ENCODE measurements at regions not wholly inside any gene's neighbourhood (a gene's known extent, or its start where the extent isn't known, plus 50 kb on each side); places are given as distances from the start of the nearest gene placed in this dataset.

DNA sequence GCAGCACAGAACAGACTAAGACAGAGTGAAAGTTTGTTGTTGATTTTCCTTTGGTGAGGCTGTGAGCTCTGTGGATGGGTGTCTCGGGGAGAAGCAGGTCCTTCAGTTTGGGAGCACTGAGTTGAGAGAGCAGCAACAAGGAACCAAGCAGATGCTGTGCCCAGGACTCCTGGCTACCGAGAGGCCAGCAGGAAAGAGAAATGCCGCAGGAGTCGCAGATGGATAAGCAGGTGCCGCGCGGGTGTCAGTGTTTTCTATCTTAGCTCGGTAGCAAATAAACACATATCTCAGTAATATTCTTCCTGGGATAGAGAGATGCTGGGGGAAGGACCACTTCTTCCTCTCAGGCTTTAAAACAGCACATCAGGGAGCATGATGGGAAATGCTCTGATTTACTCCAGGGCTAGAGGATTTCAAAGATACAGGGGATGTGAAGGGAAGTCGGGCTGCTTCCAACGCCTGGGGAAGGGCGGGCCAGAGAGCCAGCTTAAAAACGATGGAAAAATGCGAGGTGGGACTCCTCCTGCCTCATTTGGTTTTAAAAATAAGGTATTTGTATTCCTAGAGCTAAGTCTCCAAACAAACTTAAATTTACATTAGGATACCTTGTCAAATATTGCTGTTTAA is 470.7 kb upstream of the B3GAT1 start:
- no peak overlapping the region for H3K4me3 Mint-ChIP-seq
- no peaks in the 10 kb centered on the region for H3K4me1 Mint-ChIP-seq (ENCODE audit: low read depth)
- intact Hi-C loops (cut with micrococcal nuclease) = no loop called here
- peaks cover 1% of the 10 kb centered on the region for H3K27me3 Mint-ChIP-seq (ENCODE audit: insufficient read depth)
- H3K27ac Mint-ChIP-seq = no peak overlapping the region
- no peaks in the 10 kb centered on the region for H3K36me3 Mint-ChIP-seq (ENCODE audit: low read depth)
- no peak for DNase-seq (ENCODE audit: low spot score)
- H3K9me3 Mint-ChIP-seq = no peaks in the 10 kb centered on the region

DNA sequence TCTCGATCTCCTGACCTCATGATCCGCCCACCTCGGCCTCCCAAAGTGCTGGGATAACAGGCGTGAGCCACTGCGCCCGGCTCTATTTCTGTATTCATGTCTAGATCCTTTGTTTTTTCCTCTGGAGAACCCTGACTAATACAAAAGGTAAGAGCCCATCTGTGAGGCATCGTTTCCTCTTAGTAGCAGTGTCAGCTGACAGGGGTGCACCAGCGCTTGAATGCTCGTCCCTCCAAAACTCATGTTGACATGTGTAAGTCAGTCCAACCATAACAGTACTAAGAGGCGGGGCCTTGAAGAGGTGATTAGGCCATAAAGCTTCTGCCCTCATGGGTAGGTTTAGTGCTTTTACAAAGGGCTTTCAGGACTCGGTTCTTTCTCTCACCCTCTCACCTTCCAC is 470.1 kb upstream of the B3GAT1 start:
- H3K27me3 Mint-ChIP-seq (ENCODE audit: insufficient read depth) = peaks cover 1% of the 10 kb centered on the region
- DNase-seq (ENCODE audit: low spot score) = no peak
- H3K9me3 Mint-ChIP-seq = no peaks in the 10 kb centered on the region
- H3K36me3 Mint-ChIP-seq (ENCODE audit: low read depth) = no peaks in the 10 kb centered on the region
- no peak overlapping the region for H3K27ac Mint-ChIP-seq
- no peaks in the 10 kb centered on the region for H3K4me1 Mint-ChIP-seq (ENCODE audit: low read depth)
- intact Hi-C loops (cut with micrococcal nuclease) = no loop called here
- no peak overlapping the region for H3K4me3 Mint-ChIP-seq

DNA sequence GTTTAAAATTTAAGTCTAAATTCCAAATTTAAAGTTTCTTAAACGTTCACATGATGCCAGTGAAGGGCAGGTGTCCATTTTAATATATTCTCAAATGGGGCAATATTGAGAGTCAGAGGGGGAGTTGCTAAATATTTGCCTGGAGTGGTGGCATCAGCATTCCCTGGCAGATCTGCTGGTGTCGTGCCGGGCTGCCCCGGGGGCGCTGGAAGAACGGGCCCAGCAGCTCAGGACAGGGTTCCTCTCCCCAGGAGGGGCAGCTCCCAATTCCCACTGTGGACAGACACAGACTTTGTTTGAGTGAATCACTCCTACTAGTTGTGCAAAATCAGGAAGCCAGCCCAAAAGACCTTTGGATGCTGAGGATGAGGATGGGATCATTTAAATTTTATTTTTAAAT is 468.7 kb upstream of the B3GAT1 start:
- Mint-ChIP-seq H3K27me3 (ENCODE audit: insufficient read depth) (peaks cover 1% of the 10 kb centered on the region), H3K27ac (no peak overlapping the region), H3K9me3 (no peaks in the 10 kb centered on the region), H3K36me3 (ENCODE audit: low read depth) (no peaks in the 10 kb centered on the region), H3K4me3 (no peak overlapping the region), H3K4me1 (ENCODE audit: low read depth) (no peaks in the 10 kb centered on the region)
- no peak for DNase-seq (ENCODE audit: low spot score)
- intact Hi-C loops (cut with micrococcal nuclease) = no loop called here

DNA sequence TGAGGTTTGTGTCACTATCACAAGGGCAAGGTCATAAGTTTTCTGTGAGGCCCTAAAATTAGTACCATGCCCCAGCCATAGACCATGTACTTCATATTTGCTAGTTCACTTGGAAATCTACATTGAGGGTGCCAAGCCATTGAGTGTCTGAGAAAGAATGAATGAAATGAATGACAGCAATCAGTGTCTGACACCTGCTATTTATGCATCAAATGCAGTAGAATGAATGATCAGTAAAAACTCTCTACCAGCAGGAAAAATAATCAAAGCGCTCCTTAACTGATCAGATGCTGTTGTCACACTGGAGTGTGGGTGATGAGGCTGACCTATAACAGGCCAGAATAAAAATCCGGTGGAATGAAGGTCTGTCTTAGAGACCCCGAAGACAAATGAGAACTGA is 467.9 kb upstream of the B3GAT1 start:
- Mint-ChIP-seq H3K4me3 (no peak overlapping the region), H3K4me1 (ENCODE audit: low read depth) (no peaks in the 10 kb centered on the region), H3K9me3 (no peaks in the 10 kb centered on the region), H3K27ac (no peak overlapping the region), H3K36me3 (ENCODE audit: low read depth) (no peaks in the 10 kb centered on the region), H3K27me3 (ENCODE audit: insufficient read depth) (peaks cover 1% of the 10 kb centered on the region)
- no peak for DNase-seq (ENCODE audit: low spot score)
- intact Hi-C loops (cut with micrococcal nuclease) = no loop called here

DNA sequence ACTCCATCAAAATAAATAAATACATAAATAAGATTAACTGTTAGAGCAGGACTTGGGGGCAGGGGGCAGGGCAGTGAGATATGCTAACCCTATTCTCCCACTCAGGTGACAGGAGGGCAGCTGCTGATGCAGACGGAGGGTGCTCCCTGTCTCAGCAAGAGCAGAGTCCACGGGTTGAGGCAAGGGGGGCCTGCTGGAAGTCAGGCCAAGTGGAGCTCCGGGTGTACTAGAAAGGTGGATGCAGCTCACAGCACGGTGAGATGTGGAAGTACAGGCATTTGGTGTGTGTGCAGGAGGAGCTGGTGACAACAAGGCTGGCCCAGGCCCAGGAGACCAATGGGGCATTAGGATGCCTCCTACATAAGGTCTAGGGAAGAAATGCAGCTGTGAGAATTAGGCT is 467.3 kb upstream of the B3GAT1 start:
- Mint-ChIP-seq H3K27me3 (ENCODE audit: insufficient read depth) (peaks cover 1% of the 10 kb centered on the region), H3K36me3 (ENCODE audit: low read depth) (no peaks in the 10 kb centered on the region), H3K9me3 (no peaks in the 10 kb centered on the region), H3K4me3 (no peak overlapping the region), H3K4me1 (ENCODE audit: low read depth) (no peaks in the 10 kb centered on the region), H3K27ac (no peak overlapping the region)
- intact Hi-C loops (cut with micrococcal nuclease) = no loop called here
- no peak for DNase-seq (ENCODE audit: low spot score)

DNA sequence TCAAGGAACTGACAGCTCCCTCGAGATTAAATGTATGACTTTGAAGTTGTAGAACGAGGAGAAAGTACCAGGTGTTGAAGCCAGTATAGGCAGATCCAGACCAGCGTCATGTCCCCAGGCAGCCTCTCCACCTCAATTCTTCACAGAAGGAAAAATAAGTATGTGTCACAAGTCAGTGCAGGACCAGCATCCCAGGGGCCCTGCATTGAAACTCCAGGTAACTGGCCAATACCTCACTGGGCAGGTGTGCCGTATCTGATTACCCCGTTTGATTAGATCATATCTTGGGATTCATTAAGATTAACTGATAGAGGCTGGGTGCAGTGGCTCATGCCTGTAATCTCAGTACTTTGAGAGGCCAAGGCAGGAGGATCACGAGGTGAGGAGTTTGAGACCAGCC is 466.7 kb upstream of the B3GAT1 start:
- Mint-ChIP-seq H3K4me1 (ENCODE audit: low read depth) (no peaks in the 10 kb centered on the region), H3K9me3 (no peaks in the 10 kb centered on the region), H3K27ac (no peak overlapping the region), H3K36me3 (ENCODE audit: low read depth) (no peaks in the 10 kb centered on the region), H3K27me3 (ENCODE audit: insufficient read depth) (peaks cover 1% of the 10 kb centered on the region), H3K4me3 (no peak overlapping the region)
- intact Hi-C loops (cut with micrococcal nuclease) = no loop called here
- no peak for DNase-seq (ENCODE audit: low spot score)

DNA sequence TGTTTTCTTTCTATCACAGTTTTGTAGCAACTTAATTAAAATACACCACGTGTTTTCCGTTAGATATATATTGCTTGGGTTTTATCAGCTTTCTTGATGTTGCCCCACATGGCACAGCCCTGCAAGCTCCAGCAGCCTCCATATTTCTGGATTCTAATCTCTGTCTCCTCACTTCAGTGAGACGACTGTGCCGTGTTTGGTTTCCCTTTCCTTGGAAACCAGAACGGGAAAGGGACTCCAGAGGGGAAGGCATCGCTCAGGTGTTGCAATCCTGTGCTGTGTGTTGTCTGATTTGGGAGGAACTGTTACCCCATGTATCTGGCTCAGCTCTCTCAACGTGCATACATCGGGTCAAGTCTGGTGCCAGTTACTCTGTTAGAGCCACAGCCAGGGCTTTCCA is 464.2 kb upstream of the B3GAT1 start:
- DNase-seq (ENCODE audit: low spot score) = no peak
- no peak overlapping the region for H3K4me3 Mint-ChIP-seq
- peaks cover 1% of the 10 kb centered on the region for H3K27me3 Mint-ChIP-seq (ENCODE audit: insufficient read depth)
- intact Hi-C loops (cut with micrococcal nuclease) = no loop called here
- H3K4me1 Mint-ChIP-seq (ENCODE audit: low read depth) = no peaks in the 10 kb centered on the region
- H3K9me3 Mint-ChIP-seq = no peaks in the 10 kb centered on the region
- H3K36me3 Mint-ChIP-seq (ENCODE audit: low read depth) = no peaks in the 10 kb centered on the region
- H3K27ac Mint-ChIP-seq = no peak overlapping the region

DNA sequence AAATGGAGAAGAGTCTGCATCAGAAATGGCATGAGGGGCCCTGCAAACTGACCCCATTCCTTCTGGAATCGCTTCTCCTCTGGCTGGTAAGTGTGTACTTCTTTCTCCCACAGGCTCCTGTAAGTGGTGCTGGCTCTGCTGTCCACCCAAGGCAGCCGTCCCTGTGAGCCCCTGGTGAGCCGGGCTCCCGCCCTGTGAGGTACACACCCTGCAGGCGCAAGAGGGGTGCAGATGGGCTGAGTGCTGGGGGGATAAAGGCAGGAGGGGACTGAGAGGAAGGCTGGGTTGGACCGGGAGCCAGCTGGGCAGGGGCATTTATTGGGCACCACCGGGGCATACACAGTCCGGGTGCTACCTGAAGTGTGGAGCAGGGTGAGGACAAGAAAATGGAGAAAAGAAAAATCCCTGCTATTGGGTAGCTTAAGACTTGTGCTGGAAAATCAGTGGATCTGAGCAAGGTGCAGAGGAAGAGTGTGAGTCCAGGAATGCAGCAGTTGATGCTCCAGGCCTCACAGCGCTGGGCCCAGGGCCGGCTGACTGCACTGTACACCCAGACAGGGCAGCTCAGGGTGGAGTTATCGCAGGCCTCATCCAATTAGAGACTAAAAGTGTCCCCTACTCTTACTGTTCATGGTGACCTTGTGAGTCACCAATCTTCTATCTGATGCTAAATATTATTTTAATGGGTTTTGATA is 455.1 kb upstream of the B3GAT1 start:
- Mint-ChIP-seq H3K4me3 (no peak overlapping the region), H3K9me3 (no peaks in the 10 kb centered on the region), H3K36me3 (ENCODE audit: low read depth) (no peaks in the 10 kb centered on the region), H3K4me1 (ENCODE audit: low read depth) (no peaks in the 10 kb centered on the region), H3K27me3 (ENCODE audit: insufficient read depth) (no peaks in the 10 kb centered on the region), H3K27ac (no peak overlapping the region)
- intact Hi-C loops (cut with micrococcal nuclease) = loop anchor here (10.0 kb wide), 1 partner anchor 502 kb away; no protein-coding TSS in a partner anchor
- no peak for DNase-seq (ENCODE audit: low spot score)

DNA sequence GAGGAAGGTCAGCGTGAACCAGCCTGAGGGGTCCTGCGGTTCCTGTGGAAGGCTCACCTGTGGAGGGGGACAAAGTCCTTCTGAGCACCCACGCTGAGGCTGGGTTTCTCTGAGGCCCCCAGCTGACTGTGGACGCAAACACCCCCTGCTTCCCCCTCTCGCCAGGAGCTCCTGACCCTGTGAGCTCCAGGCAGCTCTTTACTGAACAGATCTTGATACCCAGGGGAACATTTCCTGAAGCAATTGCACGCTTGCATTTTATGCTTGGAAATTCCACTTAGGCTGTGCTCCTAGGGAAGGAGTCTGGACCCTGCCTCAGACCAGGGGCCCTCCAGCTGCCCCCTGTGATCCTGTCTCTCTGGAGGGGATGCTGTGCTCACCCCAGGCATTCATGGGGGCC is 454.2 kb upstream of the B3GAT1 start:
- intact Hi-C loops (cut with micrococcal nuclease) = loop anchor here (10.0 kb wide), 1 partner anchor 501 kb away; no protein-coding TSS in a partner anchor
- no peaks in the 10 kb centered on the region for H3K4me1 Mint-ChIP-seq (ENCODE audit: low read depth)
- H3K27ac Mint-ChIP-seq = no peak overlapping the region
- no peaks in the 10 kb centered on the region for H3K9me3 Mint-ChIP-seq
- no peak overlapping the region for H3K4me3 Mint-ChIP-seq
- no peak for DNase-seq (ENCODE audit: low spot score)
- no peaks in the 10 kb centered on the region for H3K27me3 Mint-ChIP-seq (ENCODE audit: insufficient read depth)
- H3K36me3 Mint-ChIP-seq (ENCODE audit: low read depth) = no peaks in the 10 kb centered on the region

DNA sequence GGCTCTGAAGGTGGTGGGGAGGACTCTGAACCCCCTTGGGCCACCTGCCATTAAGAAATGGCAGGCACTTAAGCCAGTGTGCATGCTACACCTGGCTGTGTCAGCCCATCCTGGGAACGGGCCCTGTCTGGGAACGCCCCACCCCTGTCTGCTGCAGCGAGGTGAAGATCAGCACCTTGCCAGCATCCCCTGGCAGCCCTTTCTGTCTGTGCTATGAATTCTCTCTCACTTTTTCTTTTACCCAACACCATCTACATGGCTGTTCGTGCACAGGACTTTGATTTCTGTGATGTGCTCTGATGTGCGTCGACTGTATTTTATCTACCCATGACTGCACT is 452.9 kb upstream of the B3GAT1 start:
- no peaks in the 10 kb centered on the region for H3K36me3 Mint-ChIP-seq (ENCODE audit: low read depth)
- H3K27ac Mint-ChIP-seq = no peak overlapping the region
- no peak for DNase-seq (ENCODE audit: low spot score)
- no peaks in the 10 kb centered on the region for H3K4me1 Mint-ChIP-seq (ENCODE audit: low read depth)
- H3K9me3 Mint-ChIP-seq = no peaks in the 10 kb centered on the region
- intact Hi-C loops (cut with micrococcal nuclease) = loop anchor here (10.0 kb wide), 1 partner anchor 500 kb away; no protein-coding TSS in a partner anchor
- H3K4me3 Mint-ChIP-seq = no peak overlapping the region
- no peaks in the 10 kb centered on the region for H3K27me3 Mint-ChIP-seq (ENCODE audit: insufficient read depth)

DNA sequence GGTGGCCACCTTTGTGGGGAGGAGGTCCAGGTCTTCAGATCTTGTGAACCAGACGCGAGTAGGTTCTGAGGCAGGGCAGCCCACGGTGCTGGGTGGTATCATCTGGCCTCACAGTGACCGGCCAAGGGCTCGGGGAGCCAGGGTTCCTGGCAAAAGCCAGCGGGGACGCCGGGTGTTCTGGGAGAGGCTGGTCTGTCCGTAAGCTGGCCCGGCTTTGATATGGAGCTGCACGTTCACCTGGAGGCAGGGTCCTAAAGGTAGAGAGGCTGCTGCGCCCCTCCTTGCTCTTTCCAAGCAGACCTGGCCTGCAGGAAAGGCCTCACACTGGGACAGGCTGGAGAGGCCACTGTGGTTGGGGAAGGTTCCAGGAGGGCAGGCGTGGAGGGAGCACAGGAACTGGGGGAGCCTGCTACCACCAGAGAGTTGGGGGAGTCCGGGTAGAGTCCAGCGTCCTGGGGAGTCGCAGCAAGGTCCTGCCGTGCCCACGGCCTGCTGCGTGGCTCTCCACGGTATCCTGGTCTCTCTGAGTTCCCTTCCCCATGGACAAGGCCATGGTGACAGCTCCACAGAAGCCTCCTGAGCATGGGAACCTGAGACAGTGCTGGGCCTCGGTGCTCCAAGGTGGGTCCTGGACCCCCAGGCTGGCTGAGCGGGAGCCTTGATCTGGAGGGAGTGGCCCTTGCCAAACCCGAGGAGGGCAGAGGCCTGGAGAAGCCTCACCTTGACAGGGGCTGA is 452.4 kb upstream of the B3GAT1 start:
- H3K4me1 Mint-ChIP-seq (ENCODE audit: low read depth) = no peaks in the 10 kb centered on the region
- H3K27me3 Mint-ChIP-seq (ENCODE audit: insufficient read depth) = peaks cover 2% of the 10 kb centered on the region
- no peak overlapping the region for H3K27ac Mint-ChIP-seq
- intact Hi-C loops (cut with micrococcal nuclease) = loop anchor here (10.0 kb wide), 1 partner anchor 500 kb away; no protein-coding TSS in a partner anchor
- no peak for DNase-seq (ENCODE audit: low spot score)
- no peaks in the 10 kb centered on the region for H3K9me3 Mint-ChIP-seq
- no peaks in the 10 kb centered on the region for H3K36me3 Mint-ChIP-seq (ENCODE audit: low read depth)
- no peak overlapping the region for H3K4me3 Mint-ChIP-seq

DNA sequence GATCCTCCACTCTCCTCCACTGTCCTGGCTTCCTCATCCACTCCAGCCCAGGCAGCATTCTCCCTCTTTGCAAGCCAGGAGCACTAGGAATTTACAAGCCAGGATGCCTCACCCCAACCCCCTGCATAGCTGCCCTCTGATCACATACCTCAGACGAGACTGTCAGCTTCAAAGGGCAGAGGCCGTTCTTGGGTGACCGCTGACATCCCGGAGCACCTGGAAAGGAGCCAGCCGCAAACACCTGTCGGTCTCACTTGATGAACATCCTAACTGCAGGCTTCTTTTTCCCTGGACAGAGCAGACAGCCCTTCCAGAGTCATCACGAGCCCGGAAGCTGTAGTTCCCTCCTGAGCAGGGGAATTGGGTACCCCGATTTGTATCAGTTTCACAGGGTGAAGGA is 451.3 kb upstream of the B3GAT1 start:
- intact Hi-C loops (cut with micrococcal nuclease) = loop anchor here (10.0 kb wide), 1 partner anchor 498 kb away; no protein-coding TSS in a partner anchor
- no peak for DNase-seq (ENCODE audit: low spot score)
- no peak overlapping the region for H3K27ac Mint-ChIP-seq
- H3K4me1 Mint-ChIP-seq (ENCODE audit: low read depth) = no peaks in the 10 kb centered on the region
- peaks cover 2% of the 10 kb centered on the region for H3K27me3 Mint-ChIP-seq (ENCODE audit: insufficient read depth)
- no peak overlapping the region for H3K4me3 Mint-ChIP-seq
- no peaks in the 10 kb centered on the region for H3K9me3 Mint-ChIP-seq
- no peaks in the 10 kb centered on the region for H3K36me3 Mint-ChIP-seq (ENCODE audit: low read depth)

DNA sequence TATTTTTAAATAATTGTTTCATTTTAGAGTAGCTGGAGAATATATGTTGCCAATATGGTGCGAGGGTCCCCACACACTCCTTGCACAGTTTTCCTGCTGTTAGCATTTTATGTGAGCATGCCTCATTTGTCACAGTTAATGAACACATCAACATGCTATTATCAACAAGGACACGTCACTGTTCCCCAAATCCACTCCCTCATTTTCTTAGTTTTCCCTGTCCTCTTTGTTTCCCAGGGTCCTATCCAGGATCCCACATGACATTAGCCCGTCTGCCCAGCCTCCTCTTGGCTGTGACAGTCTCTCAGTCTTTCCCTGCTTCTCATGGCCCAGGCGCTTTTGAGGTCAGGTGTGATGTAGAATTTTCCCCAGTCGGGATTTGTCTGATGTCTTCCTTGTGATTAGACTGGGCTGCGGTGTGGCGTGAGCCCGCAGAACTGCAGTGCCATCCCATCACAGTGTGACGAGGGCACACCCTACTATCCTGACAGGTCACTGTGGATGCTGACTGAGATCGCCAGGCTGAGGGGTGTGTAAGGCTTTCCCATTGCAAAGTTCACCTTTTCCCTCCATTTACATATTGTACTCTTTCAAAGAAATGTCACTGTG is 450.6 kb upstream of the B3GAT1 start:
- H3K27me3 Mint-ChIP-seq (ENCODE audit: insufficient read depth) = peaks cover 2% of the 10 kb centered on the region
- intact Hi-C loops (cut with micrococcal nuclease) = loop anchor here (10.0 kb wide), 1 partner anchor 498 kb away; no protein-coding TSS in a partner anchor
- DNase-seq (ENCODE audit: low spot score) = no peak
- no peak overlapping the region for H3K27ac Mint-ChIP-seq
- H3K36me3 Mint-ChIP-seq (ENCODE audit: low read depth) = no peaks in the 10 kb centered on the region
- H3K4me3 Mint-ChIP-seq = no peak overlapping the region
- no peaks in the 10 kb centered on the region for H3K4me1 Mint-ChIP-seq (ENCODE audit: low read depth)
- H3K9me3 Mint-ChIP-seq = no peaks in the 10 kb centered on the region
